DMS79 treated with DMSO at 0.1 percent for 48 hours (cell line): ENCODE measurements at regions not wholly inside any gene's neighbourhood (a gene's known extent, or its start where the extent isn't known, plus 50 kb on each side); places are given as distances from the start of the nearest gene placed in this dataset.
"Not testable (repeated sequence)": the region's sequence is repeated elsewhere in the genome, so short reads cannot be mapped to it uniquely, and the experiment has no call there.

Experiments
- DNase-seq: peaks from one replicate; lab custom pipeline; 2025; lab: John Stamatoyannopoulos, UW

GRCh38 chr12:25872137-25872536, 86.3 kb upstream of the RASSF8 start:
- DNase-seq, result no peak

GRCh38 chr12:25875661-25876060, 82.8 kb upstream of the RASSF8 start:
- DNase-seq, result no peak

GRCh38 chr12:25876383-25877045, 82.0 kb upstream of the RASSF8 start:
- no peak for DNase-seq

GRCh38 chr12:25877446-25877845, 81.0 kb upstream of the RASSF8 start:
- no peak for DNase-seq

- no peak for DNase-seq
These were observed 76.2 kb upstream of the RASSF8 start for GRCh38 chr12:25882266-25882665.

- DNase-seq, result no peak
These were observed 75.2 kb upstream of the RASSF8 start for GRCh38 chr12:25883026-25883916.

- DNase-seq, result no peak
These were observed 74.2 kb upstream of the RASSF8 start for GRCh38 chr12:25884024-25884919.

GRCh38 chr12:25884920-25885234, 73.6 kb upstream of the RASSF8 start:
- DNase-seq, result no peak

- DNase-seq, result no peak
These were observed 72.1 kb upstream of the RASSF8 start for GRCh38 chr12:25886396-25886795.

GRCh38 chr12:25887367-25887766, 71.1 kb upstream of the RASSF8 start:
- no peak for DNase-seq

GRCh38 chr12:25889185-25889584, 69.3 kb upstream of the RASSF8 start:
- no peak for DNase-seq

GRCh38 chr12:25891095-25891494, 67.4 kb upstream of the RASSF8 start:
- not testable (repeated sequence) for DNase-seq

GRCh38 chr12:25894759-25895158, 63.7 kb upstream of the RASSF8 start:
- no peak for DNase-seq

- DNase-seq, result no peak
These were observed 61.5 kb upstream of the RASSF8 start for GRCh38 chr12:25896981-25897380.

- no peak for DNase-seq
These were observed 54.8 kb upstream of the RASSF8 start for GRCh38 chr12:25903603-25904245.

GRCh38 chr12:25904442-25904841, 54.0 kb upstream of the RASSF8 start:
- DNase-seq, result no peak

- no peak for DNase-seq
These were observed 51.7 kb upstream of the RASSF8 start for GRCh38 chr12:25906651-25907340.
